ENCODE measurements at regions not wholly inside any gene's neighbourhood (a gene's known extent, or its start where the extent isn't known, plus 50 kb on each side); places are given as distances from the start of the nearest gene placed in this dataset.

DNA sequence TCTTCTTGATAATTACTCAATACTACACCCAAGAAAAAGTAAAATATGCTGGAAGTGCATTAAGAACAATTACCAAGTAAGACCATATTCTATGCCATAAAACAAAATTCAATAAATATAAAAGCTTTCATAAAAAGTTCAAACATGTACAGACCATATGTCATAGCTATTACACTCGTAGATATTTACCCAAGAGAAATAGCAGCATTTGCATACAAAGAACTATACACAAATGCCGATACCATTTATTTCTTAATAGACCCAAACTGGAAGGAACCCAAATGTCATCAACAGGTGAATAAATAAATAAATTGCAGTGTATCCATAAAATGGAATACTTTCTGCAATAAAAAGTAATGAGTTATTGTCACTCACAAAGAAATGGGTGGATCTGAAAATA lies 78.3 kb upstream of the SLC16A7 start:
- Histone ChIP-seq H4K20me1 (ENCODE audit: insufficient read depth, low read length, poor library complexity, severe bottlenecking) (no peaks in the 10 kb centered on the region), H3K4me1 (ENCODE audit: insufficient read depth, low read length, poor library complexity, severe bottlenecking) (no peaks in the 10 kb centered on the region), H3K79me2 (ENCODE audit: insufficient read depth, low read length) (no peaks in the 10 kb centered on the region), H3K27me3 (ENCODE audit: insufficient read depth, low read length, poor library complexity, severe bottlenecking) (no peaks in the 10 kb centered on the region), H3K9ac (ENCODE audit: low read depth, low read length, poor library complexity, severe bottlenecking) (no peak overlapping the region), H3K4me2 (ENCODE audit: low read depth, low read length, poor library complexity, severe bottlenecking) (no peak overlapping the region), H2AFZ (ENCODE audit: low read length) (no peak overlapping the region), H3K9me2 (replicated peaks; ENCODE audit: low read depth, low read length) (no peaks in the 10 kb centered on the region), H3K36me3 (ENCODE audit: insufficient read depth, low read length) (no peaks in the 10 kb centered on the region), H3K9me3 (ENCODE audit: insufficient read depth, low read depth, low read length) (no peaks in the 10 kb centered on the region), H3K4me3 (ENCODE audit: low read length, poor library complexity, severe bottlenecking) (no peak overlapping the region), H3F3A (ENCODE audit: low read depth) (no peaks in the 10 kb centered on the region)
- TF ChIP-seq CTCF (conservative IDR thresholded peaks at IDR 0.05; ENCODE audit: low read length) (no peak), EZH2phosphoT487 (IDR thresholded peaks at IDR 0.05; ENCODE audit: borderline replicate concordance) (no peak)

DNA sequence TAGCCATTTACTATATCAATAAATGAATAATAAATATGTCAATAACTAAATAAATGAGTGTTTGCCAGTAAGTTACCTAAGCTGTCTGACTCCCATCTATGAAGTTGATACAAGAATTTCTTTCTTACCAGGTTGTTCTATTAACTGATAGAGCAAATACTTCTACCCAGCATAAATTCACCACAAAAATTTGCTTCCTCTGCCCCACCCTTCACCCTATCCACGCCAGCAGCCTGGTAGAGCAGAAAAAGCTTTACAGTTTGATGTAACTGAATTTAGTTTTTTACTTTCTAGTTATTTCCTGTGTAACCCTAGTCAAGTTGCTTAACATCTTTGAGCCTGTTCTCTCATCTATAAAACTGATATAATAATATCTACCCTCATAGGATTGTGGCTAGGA lies 94.9 kb upstream of the SLC16A7 start:
- no peak for TF ChIP-seq EZH2phosphoT487 (IDR thresholded peaks at IDR 0.05; ENCODE audit: borderline replicate concordance)
- no peak for TF ChIP-seq CTCF (conservative IDR thresholded peaks at IDR 0.05; ENCODE audit: low read length)

GRCh38 chr12:59500335-59500734 lies 95.5 kb upstream of the SLC16A7 start:
- Histone ChIP-seq H4K20me1 (ENCODE audit: insufficient read depth, low read length, poor library complexity, severe bottlenecking) (no peaks in the 10 kb centered on the region), H3F3A (ENCODE audit: low read depth) (no peaks in the 10 kb centered on the region)

More for the DNA sequence above, 94.9 kb upstream of the SLC16A7 start:
- Histone ChIP-seq H3F3A (ENCODE audit: low read depth) (no peaks in the 10 kb centered on the region), H3K9me2 (replicated peaks; ENCODE audit: low read depth, low read length) (no peaks in the 10 kb centered on the region), H3K9ac (ENCODE audit: low read depth, low read length, poor library complexity, severe bottlenecking) (no peak overlapping the region), H3K4me3 (ENCODE audit: low read length, poor library complexity, severe bottlenecking) (no peak overlapping the region), H3K4me2 (ENCODE audit: low read depth, low read length, poor library complexity, severe bottlenecking) (no peak overlapping the region), H3K4me1 (ENCODE audit: insufficient read depth, low read length, poor library complexity, severe bottlenecking) (peaks cover 17% of the 10 kb centered on the region), H3K36me3 (ENCODE audit: insufficient read depth, low read length) (no peaks in the 10 kb centered on the region), H3K27me3 (ENCODE audit: insufficient read depth, low read length, poor library complexity, severe bottlenecking) (no peaks in the 10 kb centered on the region), H2AFZ (ENCODE audit: low read length) (peak overlapping the region; percentile 8; the same call in 1 of the 2 replicates), H4K20me1 (ENCODE audit: insufficient read depth, low read length, poor library complexity, severe bottlenecking) (no peaks in the 10 kb centered on the region), H3K79me2 (ENCODE audit: insufficient read depth, low read length) (no peaks in the 10 kb centered on the region), H3K9me3 (ENCODE audit: insufficient read depth, low read depth, low read length) (no peaks in the 10 kb centered on the region)

More at GRCh38 chr12:59500335-59500734, 95.5 kb upstream of the SLC16A7 start:
- no peaks in the 10 kb centered on the region for H3K9me3 ChIP-seq (ENCODE audit: insufficient read depth, low read depth, low read length)
- no peak overlapping the region for H3K4me3 ChIP-seq (ENCODE audit: low read length, poor library complexity, severe bottlenecking)
- H3K4me1 ChIP-seq (ENCODE audit: insufficient read depth, low read length, poor library complexity, severe bottlenecking), result peaks cover 17% of the 10 kb centered on the region
- H3K4me2 ChIP-seq (ENCODE audit: low read depth, low read length, poor library complexity, severe bottlenecking), result no peak overlapping the region
- H3K36me3 ChIP-seq (ENCODE audit: insufficient read depth, low read length), result no peaks in the 10 kb centered on the region
- H3K9me2 ChIP-seq (replicated peaks; ENCODE audit: low read depth, low read length), result no peaks in the 10 kb centered on the region
- no peak for TF ChIP-seq CTCF (conservative IDR thresholded peaks at IDR 0.05; ENCODE audit: low read length)
- no peak for TF ChIP-seq EZH2phosphoT487 (IDR thresholded peaks at IDR 0.05; ENCODE audit: borderline replicate concordance)
- no peaks in the 10 kb centered on the region for H3K79me2 ChIP-seq (ENCODE audit: insufficient read depth, low read length)
- no peaks in the 10 kb centered on the region for H3K27me3 ChIP-seq (ENCODE audit: insufficient read depth, low read length, poor library complexity, severe bottlenecking)
- H2AFZ ChIP-seq (ENCODE audit: low read length), result peak overlapping the region; percentile 80; the same call in 1 of the 2 replicates
- H3K9ac ChIP-seq (ENCODE audit: low read depth, low read length, poor library complexity, severe bottlenecking), result no peak overlapping the region
